Caco-2 (cell line): ENCODE measurements at regions not wholly inside any gene's neighbourhood (a gene's known extent, or its start where the extent isn't known, plus 50 kb on each side); places are given as distances from the start of the nearest gene placed in this dataset.

Source experiments
- BruUV-seq: library from RNA; stranded (reverse); fragments of 400-500 nt; replicated peaks from 2 replicates; lab custom pipeline; 2021; lab: Mats Ljungman, UMichigan
- CTCF ChIA-PET: fragments of 300-600 bp; sonication (Branson Sonifier 250); formaldehyde crosslinking; loops from one replicate; lab custom pipeline; 2022; ENCODE audit warnings: antibody characterized with exemption; lab: Charles Lee
- POLR2A ChIA-PET: fragments of 300-600 bp; sonication (Branson Sonifier 250); formaldehyde crosslinking; loops from one replicate; lab custom pipeline; 2022; ENCODE audit warnings: antibody characterized with exemption; lab: Charles Lee
- DNase-seq, 2 experiments: peaks; one replicate each; pipeline versions ENCODE4 v3.0.0 to v3.0.0-alpha.2; 2020 to 2022
- H3K27me3 ChIP-seq: replicated peaks from 2 replicates; pipeline ENCODE4 v1.6.0; 2011; ENCODE audit warnings: low read length; ENCODE audit not compliant: control insufficient read depth, insufficient read depth
- H3K36me3 ChIP-seq: 2 replicates; pipeline ENCODE4 v1.5.1; 2011; ENCODE audit warnings: low read length; ENCODE audit not compliant: control insufficient read depth, insufficient read depth
- H3K4me1 ChIP-seq: fragments of 250-450 bp; sonication (Bioruptor Pico); 2 replicates; pipeline ENCODE4 v1.5.1; 2020; ENCODE audit warnings: mild to moderate bottlenecking
- H3K4me3 ChIP-seq: 2 replicates; pipeline ENCODE4 v1.5.1; 2011; ENCODE audit warnings: low read depth, mild to moderate bottlenecking, control low read depth, low read length
- H3K9me3 ChIP-seq: fragments of 250-450 bp; sonication (Bioruptor Pico); 2 replicates; pipeline ENCODE4 v1.5.1; 2020; ENCODE audit warnings: mild to moderate bottlenecking, moderate library complexity
- H3K27ac Mint-ChIP-seq: one replicate; pipeline ENCODE4 v1.8.0; 2022; ENCODE audit warnings: mixed read lengths; ENCODE audit not compliant: unreplicated experiment
- H3K27me3 Mint-ChIP-seq: one replicate; pipeline ENCODE4 v1.8.0; 2022; ENCODE audit warnings: mixed read lengths; ENCODE audit not compliant: insufficient read depth, unreplicated experiment
- H3K36me3 Mint-ChIP-seq: one replicate; pipeline ENCODE4 v1.8.0; 2022; ENCODE audit warnings: mild to moderate bottlenecking, mixed read lengths; ENCODE audit not compliant: insufficient read depth, unreplicated experiment
- H3K4me1 Mint-ChIP-seq: one replicate; pipeline ENCODE4 v1.8.0; 2022; ENCODE audit warnings: low read depth, mixed read lengths; ENCODE audit not compliant: unreplicated experiment
- H3K4me3 Mint-ChIP-seq: one replicate; pipeline ENCODE4 v1.8.0; 2022; ENCODE audit warnings: mild to moderate bottlenecking, moderate library complexity, mixed read lengths; ENCODE audit not compliant: unreplicated experiment
- H3K9me3 Mint-ChIP-seq: one replicate; pipeline ENCODE4 v1.8.0; 2022; ENCODE audit warnings: mixed read lengths; ENCODE audit not compliant: unreplicated experiment
- intact Hi-C: fragments of 100-400 bp; cut with micrococcal nuclease; formaldehyde crosslinking; loops from one replicate; pipeline ENCODE4 v1.10.0; 2022; ENCODE audit not compliant: unreplicated experiment
- TF ChIP-seq, protein P1 (sequence below), 2 experiments: fragments of 200-600 bp in 1 of 2; IDR thresholded peaks; 1 replicate in 1 of 2; 2 replicates in 1 of 2; pipeline versions ENCODE4 v1.5.1 to v1.8.0; 2011 to 2022; ENCODE audit warnings: antibody characterized with exemption in 1 of 2, control low read depth in 1 of 2, inconsistent platforms in 1 of 2, low read depth in 1 of 2, low read length in 1 of 2, mild to moderate bottlenecking in 1 of 2, moderate library complexity in 1 of 2; ENCODE audit not compliant: insufficient read depth in 1 of 2, severe bottlenecking in 1 of 2, unreplicated experiment in 1 of 2

DNA sequence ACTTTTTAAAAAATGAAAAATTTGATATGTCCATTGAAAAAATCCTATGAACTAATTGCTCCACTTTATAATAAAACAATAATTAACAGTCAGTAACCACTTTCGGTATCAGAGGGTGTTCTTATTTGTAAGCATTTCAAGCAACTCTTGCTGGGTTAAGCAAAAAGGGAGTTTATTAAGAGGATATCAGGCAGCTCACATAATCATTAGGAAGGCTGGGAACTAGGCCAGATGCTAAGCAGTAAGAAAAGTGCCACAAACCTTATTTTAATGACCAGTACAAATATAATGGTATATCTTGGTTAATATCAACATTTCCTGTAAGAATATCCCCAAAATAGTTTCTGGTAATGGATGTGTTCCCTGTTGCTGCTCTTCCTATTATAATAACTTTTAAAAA, 2618.3 kb upstream of the PCDH20 start:
- Histone ChIP-seq H3K36me3 (no peaks in the 10 kb centered on the region), H3K27me3 (no peaks in the 10 kb centered on the region), H3K9me3 (no peaks in the 10 kb centered on the region), H3K4me1 (no peaks in the 10 kb centered on the region), H3K4me3 (no peak overlapping the region)
- ChIA-PET POLR2A (no interaction called here), CTCF (no interaction called here)
- Mint-ChIP-seq H3K27me3 (peaks cover 3% of the 10 kb centered on the region), H3K36me3 (no peaks in the 10 kb centered on the region), H3K4me1 (no peaks in the 10 kb centered on the region), H3K4me3 (no peak overlapping the region), H3K27ac (no peak overlapping the region), H3K9me3 (no peaks in the 10 kb centered on the region)
- intact Hi-C loops: no loop called here
- DNase-seq: no peak
- no TSS peak for BruUV-seq
- TF ChIP-seq, protein P1, sequence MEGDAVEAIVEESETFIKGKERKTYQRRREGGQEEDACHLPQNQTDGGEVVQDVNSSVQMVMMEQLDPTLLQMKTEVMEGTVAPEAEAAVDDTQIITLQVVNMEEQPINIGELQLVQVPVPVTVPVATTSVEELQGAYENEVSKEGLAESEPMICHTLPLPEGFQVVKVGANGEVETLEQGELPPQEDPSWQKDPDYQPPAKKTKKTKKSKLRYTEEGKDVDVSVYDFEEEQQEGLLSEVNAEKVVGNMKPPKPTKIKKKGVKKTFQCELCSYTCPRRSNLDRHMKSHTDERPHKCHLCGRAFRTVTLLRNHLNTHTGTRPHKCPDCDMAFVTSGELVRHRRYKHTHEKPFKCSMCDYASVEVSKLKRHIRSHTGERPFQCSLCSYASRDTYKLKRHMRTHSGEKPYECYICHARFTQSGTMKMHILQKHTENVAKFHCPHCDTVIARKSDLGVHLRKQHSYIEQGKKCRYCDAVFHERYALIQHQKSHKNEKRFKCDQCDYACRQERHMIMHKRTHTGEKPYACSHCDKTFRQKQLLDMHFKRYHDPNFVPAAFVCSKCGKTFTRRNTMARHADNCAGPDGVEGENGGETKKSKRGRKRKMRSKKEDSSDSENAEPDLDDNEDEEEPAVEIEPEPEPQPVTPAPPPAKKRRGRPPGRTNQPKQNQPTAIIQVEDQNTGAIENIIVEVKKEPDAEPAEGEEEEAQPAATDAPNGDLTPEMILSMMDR (IDR thresholded peaks at IDR 0.05; ENCODE audit: insufficient read depth in 1 of 2, low read depth in 1 of 2, low read length in 1 of 2, severe bottlenecking in 1 of 2, unreplicated experiment in 1 of 2): no peak

DNA sequence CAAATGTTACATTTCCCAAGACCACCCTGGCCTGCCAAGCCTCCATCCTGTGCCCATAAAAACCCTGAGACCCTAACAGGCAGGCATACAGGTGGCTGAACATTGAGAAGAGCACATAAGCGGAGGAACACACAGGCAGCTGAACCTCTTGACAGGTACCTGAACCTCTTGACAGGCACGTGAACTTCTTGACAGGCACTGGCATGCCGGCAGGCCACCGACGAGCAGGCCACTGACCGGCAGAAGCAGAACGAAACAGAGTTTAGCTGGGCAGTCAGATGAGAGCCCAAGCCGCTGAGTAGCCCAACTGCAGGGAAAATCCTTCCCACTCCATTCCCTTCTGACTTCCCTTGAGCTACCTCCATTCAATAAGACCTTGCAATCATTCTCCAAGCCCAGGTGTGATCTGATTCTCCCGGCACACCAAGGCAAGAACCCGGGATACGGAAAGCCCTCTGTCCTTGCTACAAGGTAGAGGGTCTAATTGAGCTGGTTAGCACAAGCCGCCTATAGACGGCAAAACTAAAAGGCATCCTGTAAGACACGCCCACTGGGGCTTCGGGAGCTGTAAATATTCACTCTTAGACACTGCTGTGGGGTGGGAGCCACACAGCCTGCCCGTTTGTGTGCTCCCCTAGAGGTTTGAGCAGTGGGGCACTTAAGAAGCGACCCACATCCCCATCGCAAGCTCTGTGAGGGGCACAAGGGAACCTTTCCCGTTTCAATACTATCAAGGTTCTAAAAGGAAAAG, 2613.9 kb upstream of the PCDH20 start:
- CTCF ChIA-PET: no interaction called here
- intact Hi-C loops: no loop called here
- peaks cover 10% of the 10 kb centered on the region for H3K27me3 Mint-ChIP-seq
- H3K27me3 ChIP-seq: no peaks in the 10 kb centered on the region
- BruUV-seq: no TSS peak
- no peaks in the 10 kb centered on the region for H3K4me1 Mint-ChIP-seq
- H3K36me3 ChIP-seq: no peaks in the 10 kb centered on the region
- DNase-seq: no peak
- H3K4me3 Mint-ChIP-seq: peak overlapping the region; percentile 9
- no peak overlapping the region for H3K27ac Mint-ChIP-seq
- POLR2A ChIA-PET: no interaction called here
- H3K9me3 Mint-ChIP-seq: no peaks in the 10 kb centered on the region
- no peaks in the 10 kb centered on the region for H3K36me3 Mint-ChIP-seq
- H3K4me3 ChIP-seq: no peak overlapping the region
- no peaks in the 10 kb centered on the region for H3K9me3 ChIP-seq
- TF ChIP-seq, protein P1 (IDR thresholded peaks at IDR 0.05; ENCODE audit: insufficient read depth in 1 of 2, low read depth in 1 of 2, low read length in 1 of 2, severe bottlenecking in 1 of 2, unreplicated experiment in 1 of 2): no peak
- H3K4me1 ChIP-seq: no peaks in the 10 kb centered on the region

DNA sequence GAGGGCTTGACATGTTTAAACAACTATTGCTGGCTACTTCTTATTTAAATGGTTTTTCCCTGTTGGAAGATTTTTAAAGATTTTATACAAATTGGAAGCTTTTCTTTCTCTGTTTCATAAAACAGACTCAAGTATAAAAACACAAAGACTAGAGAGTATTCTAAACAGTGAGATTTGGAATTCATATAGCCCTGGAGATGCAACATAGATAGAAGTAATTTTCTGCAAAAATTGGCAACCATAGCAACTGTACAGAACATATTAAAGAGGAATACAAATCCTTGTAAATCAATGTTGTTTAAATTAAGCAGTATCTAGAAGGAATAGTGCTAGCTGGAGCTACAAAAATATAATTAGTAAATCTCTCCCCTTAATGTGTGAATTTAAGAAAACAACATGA, 2612.9 kb upstream of the PCDH20 start:
- BruUV-seq: no TSS peak
- CTCF ChIA-PET: no interaction called here
- Histone ChIP-seq H3K36me3 (no peaks in the 10 kb centered on the region), H3K9me3 (no peaks in the 10 kb centered on the region), H3K27me3 (no peaks in the 10 kb centered on the region), H3K4me3 (no peak overlapping the region), H3K4me1 (no peaks in the 10 kb centered on the region)
- intact Hi-C loops: no loop called here
- TF ChIP-seq, protein P1 (IDR thresholded peaks at IDR 0.05; ENCODE audit: insufficient read depth in 1 of 2, low read depth in 1 of 2, low read length in 1 of 2, severe bottlenecking in 1 of 2, unreplicated experiment in 1 of 2): no peak
- DNase-seq: no peak
- Mint-ChIP-seq H3K27me3 (peaks cover 10% of the 10 kb centered on the region), H3K4me1 (no peaks in the 10 kb centered on the region), H3K4me3 (no peak overlapping the region), H3K27ac (no peak overlapping the region), H3K9me3 (no peaks in the 10 kb centered on the region), H3K36me3 (no peaks in the 10 kb centered on the region)
- POLR2A ChIA-PET: no interaction called here
